IPS-18a (cell line): ENCODE measurements at regions not wholly inside any gene's neighbourhood (a gene's known extent, or its start where the extent isn't known, plus 50 kb on each side); places are given as distances from the start of the nearest gene placed in this dataset.
"Not testable (repeated sequence)": the region's sequence is repeated elsewhere in the genome, so short reads cannot be mapped to it uniquely, and the experiment has no call there.

Source experiments
- H3K27ac ChIP-seq: one replicate; pipeline ENCODE4 v1.5.1; 2013; ENCODE audit warnings: low read length
- H3K27me3 ChIP-seq: one replicate; pipeline ENCODE4 v1.6.1; 2013; ENCODE audit warnings: mild to moderate bottlenecking, low read length; ENCODE audit not compliant: control insufficient read depth, insufficient read depth
- H3K36me3 ChIP-seq: one replicate; pipeline ENCODE4 v1.6.1; 2013; ENCODE audit warnings: low read depth, low read length; ENCODE audit not compliant: control insufficient read depth
- H3K4me1 ChIP-seq: one replicate; pipeline ENCODE4 v1.6.1; 2013; ENCODE audit warnings: low read depth, low read length; ENCODE audit not compliant: control insufficient read depth
- H3K4me3 ChIP-seq: one replicate; pipeline ENCODE4 v1.5.1; 2013; ENCODE audit warnings: low read length
- H3K9ac ChIP-seq: one replicate; pipeline ENCODE4 v1.6.1; 2013; ENCODE audit warnings: mild to moderate bottlenecking, low read length, moderate library complexity
- H3K9me3 ChIP-seq: one replicate; pipeline ENCODE4 v1.6.1; 2013; ENCODE audit warnings: low read depth, low read length; ENCODE audit not compliant: control insufficient read depth

GRCh38 chr10:78231327-78231726 lies 197.7 kb downstream of the RPS24 start:
- H3K4me3 ChIP-seq: no peak overlapping the region
- no peak overlapping the region for H3K27ac ChIP-seq
- no peaks in the 10 kb centered on the region for H3K27me3 ChIP-seq
- H3K36me3 ChIP-seq: no peaks in the 10 kb centered on the region
- H3K9me3 ChIP-seq: no peaks in the 10 kb centered on the region
- no peak overlapping the region for H3K9ac ChIP-seq
- H3K4me1 ChIP-seq: no peaks in the 10 kb centered on the region

- no peaks in the 10 kb centered on the region for H3K27me3 ChIP-seq
- no peaks in the 10 kb centered on the region for H3K36me3 ChIP-seq
- H3K9me3 ChIP-seq: no peaks in the 10 kb centered on the region
- H3K4me3 ChIP-seq: no peak overlapping the region
- H3K4me1 ChIP-seq: no peaks in the 10 kb centered on the region
- H3K27ac ChIP-seq: no peak overlapping the region
- H3K9ac ChIP-seq: no peak overlapping the region
Measured at GRCh38 chr10:78231939-78232338, 198.3 kb downstream of the RPS24 start.

- Histone ChIP-seq H3K27ac (no peak overlapping the region), H3K4me3 (no peak overlapping the region), H3K9ac (no peak overlapping the region), H3K27me3 (no peaks in the 10 kb centered on the region), H3K4me1 (no peaks in the 10 kb centered on the region), H3K36me3 (no peaks in the 10 kb centered on the region), H3K9me3 (no peaks in the 10 kb centered on the region)
Measured at GRCh38 chr10:78236416-78237015, 202.9 kb downstream of the RPS24 start.

- not testable (repeated sequence) for H3K4me3 ChIP-seq, H3K4me1 ChIP-seq, H3K9me3 ChIP-seq, H3K27me3 ChIP-seq, H3K9ac ChIP-seq, H3K27ac ChIP-seq, H3K36me3 ChIP-seq
Measured at GRCh38 chr10:78237951-78238350, 204.3 kb downstream of the RPS24 start.

GRCh38 chr10:78247266-78247665 lies 213.6 kb downstream of the RPS24 start:
- Histone ChIP-seq H3K9ac (no peak overlapping the region), H3K9me3 (no peaks in the 10 kb centered on the region), H3K27me3 (no peaks in the 10 kb centered on the region), H3K27ac (no peak overlapping the region), H3K4me3 (no peak overlapping the region), H3K4me1 (no peaks in the 10 kb centered on the region), H3K36me3 (no peaks in the 10 kb centered on the region)

GRCh38 chr10:78247821-78248220 lies 214.2 kb downstream of the RPS24 start:
- Histone ChIP-seq H3K9me3 (no peaks in the 10 kb centered on the region), H3K27ac (no peak overlapping the region), H3K4me3 (no peak overlapping the region), H3K9ac (no peak overlapping the region), H3K27me3 (no peaks in the 10 kb centered on the region), H3K36me3 (no peaks in the 10 kb centered on the region), H3K4me1 (no peaks in the 10 kb centered on the region)

GRCh38 chr10:78248651-78249464 lies 215.2 kb downstream of the RPS24 start:
- Histone ChIP-seq H3K9ac (no peak overlapping the region), H3K27ac (no peak overlapping the region), H3K4me1 (no peaks in the 10 kb centered on the region), H3K4me3 (no peak overlapping the region), H3K9me3 (no peaks in the 10 kb centered on the region), H3K27me3 (no peaks in the 10 kb centered on the region), H3K36me3 (no peaks in the 10 kb centered on the region)

- no peaks in the 10 kb centered on the region for H3K36me3 ChIP-seq
- H3K4me3 ChIP-seq: no peak overlapping the region
- no peaks in the 10 kb centered on the region for H3K27me3 ChIP-seq
- H3K9me3 ChIP-seq: no peaks in the 10 kb centered on the region
- no peaks in the 10 kb centered on the region for H3K4me1 ChIP-seq
- H3K9ac ChIP-seq: no peak overlapping the region
- no peak overlapping the region for H3K27ac ChIP-seq
Measured at GRCh38 chr10:78249690-78250089, 216.0 kb downstream of the RPS24 start.

- no peak overlapping the region for H3K27ac ChIP-seq
- no peaks in the 10 kb centered on the region for H3K4me1 ChIP-seq
- H3K36me3 ChIP-seq: no peaks in the 10 kb centered on the region
- H3K4me3 ChIP-seq: no peak overlapping the region
- no peaks in the 10 kb centered on the region for H3K9me3 ChIP-seq
- no peaks in the 10 kb centered on the region for H3K27me3 ChIP-seq
- H3K9ac ChIP-seq: no peak overlapping the region
Measured at GRCh38 chr10:78250313-78251015, 216.8 kb downstream of the RPS24 start.

- H3K9ac ChIP-seq: no peak overlapping the region
Measured at GRCh38 chr10:78251016-78251385, 217.3 kb downstream of the RPS24 start.

GRCh38 chr10:78252286-78252685 lies 218.6 kb downstream of the RPS24 start:
- H3K27me3 ChIP-seq: no peaks in the 10 kb centered on the region
- H3K4me3 ChIP-seq: no peak overlapping the region
- H3K9me3 ChIP-seq: no peaks in the 10 kb centered on the region
- H3K4me1 ChIP-seq: no peaks in the 10 kb centered on the region
- H3K36me3 ChIP-seq: no peaks in the 10 kb centered on the region
- H3K9ac ChIP-seq: no peak overlapping the region
- no peak overlapping the region for H3K27ac ChIP-seq

More at GRCh38 chr10:78251016-78251385, 217.3 kb downstream of the RPS24 start:
- no peaks in the 10 kb centered on the region for H3K4me1 ChIP-seq
- H3K4me3 ChIP-seq: no peak overlapping the region
- no peaks in the 10 kb centered on the region for H3K9me3 ChIP-seq
- no peaks in the 10 kb centered on the region for H3K36me3 ChIP-seq
- no peaks in the 10 kb centered on the region for H3K27me3 ChIP-seq
- H3K27ac ChIP-seq: no peak overlapping the region
